A549 (cell line): ENCODE measurements at regions not wholly inside any gene's neighbourhood (a gene's known extent, or its start where the extent isn't known, plus 50 kb on each side); places are given as distances from the start of the nearest gene placed in this dataset.

Source experiments
- ATAC-seq, 2 experiments: fragments of 200-7000 bp in 1 of 2; fragments of >200 bp in 1 of 2; cut with Nextera tagmentation in 1 of 2; cut with Tn5 transposase in 1 of 2; 3 replicates each; pipeline versions ENCODE4 v1.8.0 to v1.9.1; 2018 to 2020; ENCODE audit warnings: mild to moderate bottlenecking in 1 of 2, moderate library complexity in 1 of 2
- CTCF ChIA-PET: fragments of 300-600 bp; sonication (Branson Sonifier 250); formaldehyde crosslinking; extraction: SDS; loops from one replicate; lab custom pipeline; 2021; ENCODE audit warnings: antibody characterized with exemption, inconsistent platforms; lab: Yijun Ruan, JAX
- POLR2A ChIA-PET: fragments of 350-600 bp; formaldehyde crosslinking; extraction: SDS; loops from one replicate; lab custom pipeline; 2021; ENCODE audit warnings: antibody characterized with exemption, inconsistent platforms; lab: Yijun Ruan, JAX
- DNase-seq, 2 experiments: peaks; one replicate each; pipeline versions ENCODE4 v3.0.0 to v3.0.0-alpha.2; 2011 to 2016; ENCODE audit warnings: low read depth in 1 of 2, low spot score in 1 of 2
- FAIRE-seq: peaks from 2 replicates; lab custom pipeline; 2011; peaks lifted over from hg19 to GRCh38; lab: Jason Lieb, UNC
- H3K27ac ChIP-seq, 2 experiments: fragments of >200 bp; sonication (Bioruptor Twin); formaldehyde crosslinking; 3 replicates each; pipeline ENCODE4 v1.5.1; 2016 to 2017
- H3K4me1 ChIP-seq: fragments of >200 bp; sonication (Bioruptor Twin); formaldehyde crosslinking; 3 replicates; pipeline ENCODE4 v1.6.1; 2016
- H3K4me2 ChIP-seq: fragments of >200 bp; sonication (Bioruptor Twin); formaldehyde crosslinking; 3 replicates; pipeline ENCODE4 v1.6.1; 2016
- H3K4me3 ChIP-seq: fragments of >200 bp; sonication (Bioruptor Twin); formaldehyde crosslinking; 3 replicates; pipeline ENCODE4 v1.5.1; 2016
- H3K9me3 ChIP-seq: fragments of >200 bp; sonication (Bioruptor Twin); formaldehyde crosslinking; 3 replicates; pipeline ENCODE4 v1.6.1; 2016
- CBX8 ChIP-seq: fragments of 200-600 bp; sonication (generic); IDR thresholded peaks from 2 replicates; pipeline ENCODE4 v1.6.1; 2016
- CHD4 ChIP-seq: fragments of 200-600 bp; sonication (generic); IDR thresholded peaks from 2 replicates; pipeline ENCODE4 v1.6.1; 2016; ENCODE audit warnings: antibody characterized with exemption, mild to moderate bottlenecking, borderline replicate concordance
- EHMT2 ChIP-seq: fragments of 200-600 bp; sonication (generic); IDR thresholded peaks from 2 replicates; pipeline ENCODE4 v1.6.1; 2016; ENCODE audit warnings: antibody characterized with exemption, low read depth, mild to moderate bottlenecking, moderate library complexity
- EP300 ChIP-seq, 2 experiments: fragments of >200 bp; sonication (Bioruptor Twin); formaldehyde crosslinking; IDR thresholded peaks; 2 replicates in 1 of 2; 3 replicates in 1 of 2; pipeline ENCODE4 v1.6.1; 2016 to 2017
- ESRRA ChIP-seq: fragments of 150-350 bp; IDR thresholded peaks from 2 replicates; pipeline ENCODE4 v1.6.1; 2014; ENCODE audit warnings: mild to moderate bottlenecking, low read length, borderline replicate concordance
- FOXS1 ChIP-seq: fragments of 250-450 bp; sonication (Bioruptor Pico); IDR thresholded peaks from 2 replicates; pipeline ENCODE4 v1.5.0; 2020; ENCODE audit warnings: mild to moderate bottlenecking, moderate library complexity
- HOXA7 ChIP-seq: fragments of 250-450 bp; sonication (Bioruptor Pico); IDR thresholded peaks from 2 replicates; pipeline ENCODE4 v1.5.0; 2020; ENCODE audit warnings: mild to moderate bottlenecking, moderate library complexity
- HOXB5 ChIP-seq: fragments of 250-450 bp; sonication (Bioruptor Pico); IDR thresholded peaks from 2 replicates; pipeline ENCODE4 v1.5.0; 2020; ENCODE audit warnings: mild to moderate bottlenecking, moderate library complexity
- JUN ChIP-seq, 2 experiments: fragments of >200 bp; sonication (Bioruptor Twin); formaldehyde crosslinking; IDR thresholded peaks; 2 replicates in 1 of 2; 3 replicates in 1 of 2; pipeline ENCODE4 v1.6.1; 2016 to 2017
- JUNB ChIP-seq: fragments of >200 bp; sonication (Bioruptor Twin); formaldehyde crosslinking; IDR thresholded peaks from 2 replicates; pipeline ENCODE4 v1.6.1; 2016
- KDM1A ChIP-seq: fragments of 200-600 bp; sonication (generic); IDR thresholded peaks from 2 replicates; pipeline ENCODE4 v1.6.1; 2016; ENCODE audit warnings: low read depth, mild to moderate bottlenecking
- MAFK ChIP-seq: fragments of 450-650 bp; IDR thresholded peaks from 2 replicates; pipeline ENCODE4 v1.6.1; 2014; ENCODE audit not compliant: partially characterized antibody
- MAZ ChIP-seq: fragments of 150-350 bp; IDR thresholded peaks from 2 replicates; pipeline ENCODE4 v1.6.1; 2014; ENCODE audit warnings: antibody characterized with exemption, low read depth, low read length, borderline replicate concordance
- NFE2L2 ChIP-seq: fragments of 150-350 bp; conservative IDR thresholded peaks from 2 replicates; pipeline ENCODE4 v1.6.1; 2014; ENCODE audit warnings: low read length
- PHF8 ChIP-seq: fragments of 200-600 bp; sonication (generic); IDR thresholded peaks from 2 replicates; pipeline ENCODE4 v1.6.1; 2016; ENCODE audit warnings: low read depth, mild to moderate bottlenecking, antibody characterized with exemption, moderate library complexity, borderline replicate concordance
- POLR2A ChIP-seq: IDR thresholded peaks from 2 replicates; pipeline ENCODE4 v1.6.1; 2012; ENCODE audit warnings: mild to moderate bottlenecking, low read length
- RAD21 ChIP-seq, 2 experiments: fragments of >200 bp in 1 of 2; sonication (Bioruptor Twin) in 1 of 2; formaldehyde crosslinking in 1 of 2; IDR thresholded peaks in 1 of 2; conservative IDR thresholded peaks in 1 of 2; 2 replicates in 1 of 2; 3 replicates in 1 of 2; pipeline ENCODE4 v1.6.1; 2012 to 2018; ENCODE audit warnings: inconsistent platforms in 1 of 2
- RARB ChIP-seq: fragments of 250-450 bp; sonication (Bioruptor Pico); IDR thresholded peaks from 2 replicates; pipeline ENCODE4 v1.8.0; 2021; ENCODE audit warnings: mild to moderate bottlenecking, moderate library complexity
- RFX5 ChIP-seq: fragments of 450-650 bp; IDR thresholded peaks from 2 replicates; pipeline ENCODE4 v1.7.1; 2014; ENCODE audit warnings: antibody characterized with exemption, mild to moderate bottlenecking, moderate library complexity
- RNF2 ChIP-seq: fragments of 200-600 bp; sonication (generic); IDR thresholded peaks from 2 replicates; pipeline ENCODE4 v1.6.1; 2016; ENCODE audit warnings: low read depth, mild to moderate bottlenecking, antibody characterized with exemption, moderate library complexity, borderline replicate concordance
- ZC3H11A ChIP-seq: fragments of 450-650 bp; IDR thresholded peaks from 2 replicates; pipeline ENCODE4 v1.6.1; 2014; ENCODE audit warnings: antibody characterized with exemption, mild to moderate bottlenecking
- ZNF302 ChIP-seq: fragments of 250-450 bp; sonication (Bioruptor Pico); IDR thresholded peaks from 2 replicates; pipeline ENCODE4 v1.9.0; 2021; ENCODE audit warnings: inconsistent platforms, mild to moderate bottlenecking, moderate library complexity
- ZSCAN20 ChIP-seq: fragments of 250-450 bp; sonication (Bioruptor Pico); IDR thresholded peaks from 2 replicates; pipeline ENCODE4 v1.8.0; 2022; ENCODE audit warnings: mild to moderate bottlenecking, moderate library complexity
- WGBS: methylation state at CpG from one replicate; pipeline ENCODE4 v1.1.6; 2017; ENCODE audit errors: missing lambda C conversion rate; 5-methylcytosine and 5-hydroxymethylcytosine counted together
- TF ChIP-seq, protein P1 (sequence below): IDR thresholded peaks from 2 replicates; pipeline ENCODE4 v1.6.1; 2012
- TF ChIP-seq, protein P2 (sequence below): fragments of 150-350 bp; IDR thresholded peaks from 2 replicates; pipeline ENCODE4 v1.6.1; 2014; ENCODE audit warnings: low read depth, mild to moderate bottlenecking, low read length
- TF ChIP-seq, protein P3 (sequence below): fragments of >200 bp; sonication (Bioruptor Twin); formaldehyde crosslinking; IDR thresholded peaks from 3 replicates; pipeline ENCODE4 v1.6.1; 2016
- TF ChIP-seq, protein P4 (sequence below): fragments of 250-450 bp; sonication (Bioruptor Pico); IDR thresholded peaks from 2 replicates; pipeline ENCODE4 v1.5.0; 2020; ENCODE audit warnings: low read depth, mild to moderate bottlenecking, moderate library complexity

DNA sequence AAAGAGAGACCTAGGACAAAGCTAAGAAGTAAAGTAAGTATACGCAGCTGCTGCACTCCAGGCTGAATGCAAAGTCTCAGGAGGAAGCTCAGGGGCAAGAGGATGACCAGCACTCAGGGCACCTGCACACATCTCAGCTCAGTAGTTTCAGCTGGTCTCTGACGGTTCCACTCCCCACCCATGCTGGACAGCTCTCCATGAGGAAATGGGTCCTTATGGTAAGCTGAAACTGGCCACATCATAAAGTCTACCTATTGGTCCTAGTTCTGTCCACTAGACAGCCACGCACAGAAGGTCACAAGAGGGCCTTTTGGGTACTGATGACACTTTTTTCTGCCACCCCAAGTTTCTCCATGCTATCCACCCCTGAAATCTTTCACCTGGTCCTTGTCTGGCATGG, 215.3 kb downstream of the TTC32 start:
- no peak for DNase-seq
- WGBS: 61% methylated on average over 3 of the region's 3 CpGs
- peak overlapping the region in 1 of 2 experiments; percentile 29; a peak in 2 of 6 replicates for H3K27ac ChIP-seq
- FAIRE-seq: no peak
- H3K4me2 ChIP-seq: no peak overlapping the region
- ChIA-PET CTCF (no interaction called here), POLR2A (interaction anchor here (0.7 kb wide), 1 partner anchor 130 kb away, joined by 3 read pairs; no protein-coding TSS in a partner anchor)
- peaks cover 29% of the 10 kb centered on the region for H3K4me1 ChIP-seq
- no peak for TF ChIP-seq CBX8
- no peak for TF ChIP-seq JUNB
- H3K9me3 ChIP-seq: no peaks in the 10 kb centered on the region
- ATAC-seq: no peak
- no peak overlapping the region for H3K4me3 ChIP-seq

DNA sequence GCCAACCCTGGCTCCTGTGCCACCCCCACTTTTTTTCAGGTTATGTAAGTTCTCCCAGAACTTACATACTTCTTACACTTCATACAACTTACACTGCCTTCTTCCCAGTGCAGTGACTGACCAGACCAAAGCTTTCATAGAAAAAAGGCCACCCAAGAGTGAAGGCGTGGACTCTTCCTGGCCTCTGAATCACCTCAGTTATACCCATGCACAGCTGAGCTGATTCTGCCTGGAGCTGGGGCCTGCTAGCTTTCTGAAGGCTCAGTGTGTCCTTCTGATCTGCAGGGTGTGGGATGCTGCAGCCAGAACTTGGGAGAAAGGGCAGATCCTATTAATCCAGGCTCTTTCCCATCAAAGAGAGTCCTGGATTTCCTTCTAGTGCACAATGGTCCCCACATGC, 216.1 kb downstream of the TTC32 start:
- peak overlapping the region; percentile 29 to 39; a peak in 4 of 6 replicates for H3K27ac ChIP-seq
- H3K4me1 ChIP-seq: peaks cover 29% of the 10 kb centered on the region
- ChIA-PET CTCF (no interaction called here), POLR2A (no interaction called here)
- H3K9me3 ChIP-seq: no peaks in the 10 kb centered on the region
- H3K4me2 ChIP-seq: peak overlapping the region; percentile 32
- H3K4me3 ChIP-seq: no peak overlapping the region
- FAIRE-seq (no peak), ATAC-seq (peak; percentile 41 to 48; a peak in 5 of 6 replicates), DNase-seq (no peak)
- 87% methylated on average over 1 of the region's 1 CpG for WGBS
- no peak for TF ChIP-seq JUN (IDR thresholded peaks at IDR 0.05)
- TF ChIP-seq ZC3H11A: no peak
- TF ChIP-seq RNF2: no peak
- TF ChIP-seq ZSCAN20 (CRISPR knock-in tag): no peak
- no peak for TF ChIP-seq ESRRA
- no peak for TF ChIP-seq HOXB5 (CRISPR knock-in tag)

DNA sequence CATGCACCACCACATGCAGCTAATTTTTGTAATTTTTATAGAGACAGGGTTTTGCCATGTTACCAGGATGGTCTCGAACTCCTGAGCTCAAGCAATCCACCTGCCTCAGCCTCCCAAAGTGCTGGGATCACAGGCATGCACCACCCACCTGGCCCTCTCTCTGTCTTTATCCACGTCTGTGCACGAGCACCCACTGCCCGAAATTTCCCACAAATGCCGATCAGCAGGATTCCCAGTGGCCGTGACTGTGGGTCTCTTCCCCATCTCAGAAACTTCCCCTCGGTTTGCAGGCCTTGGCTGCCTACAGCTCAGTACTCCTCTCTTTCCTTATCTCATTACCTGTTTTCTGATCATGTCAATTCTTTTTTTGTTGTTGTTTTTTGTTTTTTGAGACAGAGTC, 217.3 kb downstream of the TTC32 start:
- WGBS: 87% methylated on average over 7 of the region's 7 CpGs
- CTCF ChIA-PET: interaction anchor here (1.6 kb wide), 1 partner anchor 24 kb away, joined by 3 read pairs; no protein-coding TSS in a partner anchor
- POLR2A ChIA-PET: no interaction called here

DNA sequence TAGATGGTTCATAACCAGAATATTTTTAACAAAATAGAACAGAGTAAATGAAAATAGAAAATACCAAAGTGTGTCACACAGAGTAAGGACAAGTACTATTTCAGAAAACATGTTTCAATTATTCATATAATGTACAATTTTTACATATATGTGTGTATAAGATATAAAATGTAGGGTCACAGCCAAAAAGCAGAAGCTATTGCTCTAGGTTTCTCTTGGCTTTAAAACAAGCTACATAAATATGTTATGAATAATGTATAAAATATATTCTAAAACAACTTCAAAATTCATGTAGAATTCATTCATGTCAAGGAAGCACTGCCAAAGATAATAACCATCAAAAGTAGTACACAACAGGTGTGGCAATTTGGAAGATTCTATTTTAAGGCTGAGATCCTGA, 218.2 kb downstream of the TTC32 start:
- Histone ChIP-seq H3K4me1 (peaks cover 29% of the 10 kb centered on the region), H3K4me2 (no peak overlapping the region), H3K9me3 (no peaks in the 10 kb centered on the region), H3K4me3 (no peak overlapping the region), H3K27ac (peak overlapping the region in 1 of 2 experiments; percentile 2; a peak in 1 of 6 replicates)
- FAIRE-seq (no peak), ATAC-seq (no peak), DNase-seq (no peak)
- POLR2A ChIA-PET: no interaction called here
- CTCF ChIA-PET: interaction anchor here (1.6 to 1.8 kb wide), 2 partner anchors 16 to 23 kb away, joined by 3 to 5 read pairs; no protein-coding TSS in a partner anchor
- no peak for TF ChIP-seq JUN (IDR thresholded peaks at IDR 0.05)
- TF ChIP-seq RARB (CRISPR knock-in tag): no peak
- TF ChIP-seq HOXA7 (CRISPR knock-in tag): no peak
- TF ChIP-seq, protein P1, sequence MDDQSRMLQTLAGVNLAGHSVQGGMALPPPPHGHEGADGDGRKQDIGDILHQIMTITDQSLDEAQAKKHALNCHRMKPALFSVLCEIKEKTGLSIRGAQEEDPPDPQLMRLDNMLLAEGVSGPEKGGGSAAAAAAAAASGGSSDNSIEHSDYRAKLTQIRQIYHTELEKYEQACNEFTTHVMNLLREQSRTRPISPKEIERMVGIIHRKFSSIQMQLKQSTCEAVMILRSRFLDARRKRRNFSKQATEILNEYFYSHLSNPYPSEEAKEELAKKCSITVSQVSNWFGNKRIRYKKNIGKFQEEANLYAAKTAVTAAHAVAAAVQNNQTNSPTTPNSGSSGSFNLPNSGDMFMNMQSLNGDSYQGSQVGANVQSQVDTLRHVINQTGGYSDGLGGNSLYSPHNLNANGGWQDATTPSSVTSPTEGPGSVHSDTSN: no peak
- no peak for TF ChIP-seq EHMT2
- TF ChIP-seq, protein P2, sequence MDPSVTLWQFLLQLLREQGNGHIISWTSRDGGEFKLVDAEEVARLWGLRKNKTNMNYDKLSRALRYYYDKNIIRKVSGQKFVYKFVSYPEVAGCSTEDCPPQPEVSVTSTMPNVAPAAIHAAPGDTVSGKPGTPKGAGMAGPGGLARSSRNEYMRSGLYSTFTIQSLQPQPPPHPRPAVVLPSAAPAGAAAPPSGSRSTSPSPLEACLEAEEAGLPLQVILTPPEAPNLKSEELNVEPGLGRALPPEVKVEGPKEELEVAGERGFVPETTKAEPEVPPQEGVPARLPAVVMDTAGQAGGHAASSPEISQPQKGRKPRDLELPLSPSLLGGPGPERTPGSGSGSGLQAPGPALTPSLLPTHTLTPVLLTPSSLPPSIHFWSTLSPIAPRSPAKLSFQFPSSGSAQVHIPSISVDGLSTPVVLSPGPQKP: no peak
- TF ChIP-seq JUNB: no peak
- no peak for TF ChIP-seq POLR2A
- TF ChIP-seq MAZ: no peak
- TF ChIP-seq RAD21 (conservative IDR thresholded peaks at IDR 0.05 in 1 of 2, IDR thresholded peaks at IDR 0.05 in 1 of 2): no peak
- no peak for TF ChIP-seq CHD4
- TF ChIP-seq HOXB5 (CRISPR knock-in tag): no peak
- TF ChIP-seq EP300 (IDR thresholded peaks at IDR 0.05): no peak
- no peak for TF ChIP-seq FOXS1 (CRISPR knock-in tag)
- TF ChIP-seq PHF8: no peak
- TF ChIP-seq, protein P3, sequence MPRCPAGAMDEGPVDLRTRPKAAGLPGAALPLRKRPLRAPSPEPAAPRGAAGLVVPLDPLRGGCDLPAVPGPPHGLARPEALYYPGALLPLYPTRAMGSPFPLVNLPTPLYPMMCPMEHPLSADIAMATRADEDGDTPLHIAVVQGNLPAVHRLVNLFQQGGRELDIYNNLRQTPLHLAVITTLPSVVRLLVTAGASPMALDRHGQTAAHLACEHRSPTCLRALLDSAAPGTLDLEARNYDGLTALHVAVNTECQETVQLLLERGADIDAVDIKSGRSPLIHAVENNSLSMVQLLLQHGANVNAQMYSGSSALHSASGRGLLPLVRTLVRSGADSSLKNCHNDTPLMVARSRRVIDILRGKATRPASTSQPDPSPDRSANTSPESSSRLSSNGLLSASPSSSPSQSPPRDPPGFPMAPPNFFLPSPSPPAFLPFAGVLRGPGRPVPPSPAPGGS: no peak
- TF ChIP-seq MAFK: no peak

More for the DNA sequence above, 217.3 kb downstream of the TTC32 start:
- 0 out of 6 replicates have a peak overlapping the region, but pooled peaks of 1 of the 2 experiments have one; percentile 19 for H3K27ac ChIP-seq
- H3K4me2 ChIP-seq: no peak overlapping the region
- no peak for FAIRE-seq
- TF ChIP-seq KDM1A (no peak), RFX5 (no peak), NFE2L2 (no peak), ZNF302 (no peak), CHD4 (no peak), EP300 (IDR thresholded peaks at IDR 0.05) (no peak), RARB (CRISPR knock-in tag) (no peak)
- TF ChIP-seq, protein P1: no peak
- TF ChIP-seq, protein P4, sequence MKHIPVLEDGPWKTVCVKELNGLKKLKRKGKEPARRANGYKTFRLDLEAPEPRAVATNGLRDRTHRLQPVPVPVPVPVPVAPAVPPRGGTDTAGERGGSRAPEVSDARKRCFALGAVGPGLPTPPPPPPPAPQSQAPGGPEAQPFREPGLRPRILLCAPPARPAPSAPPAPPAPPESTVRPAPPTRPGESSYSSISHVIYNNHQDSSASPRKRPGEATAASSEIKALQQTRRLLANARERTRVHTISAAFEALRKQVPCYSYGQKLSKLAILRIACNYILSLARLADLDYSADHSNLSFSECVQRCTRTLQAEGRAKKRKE (CRISPR knock-in tag): no peak
- no peak for ATAC-seq
- H3K4me3 ChIP-seq: no peak overlapping the region
- no peak for DNase-seq
- peaks cover 29% of the 10 kb centered on the region for H3K4me1 ChIP-seq
- no peaks in the 10 kb centered on the region for H3K9me3 ChIP-seq
